ENCODE measurements at regions not wholly inside any gene's neighbourhood (a gene's known extent, or its start where the extent isn't known, plus 50 kb on each side); places are given as distances from the start of the nearest gene placed in this dataset.
A peak's percentile ranks its signal among the peaks of the same experiment; 100 is the strongest.
"Not testable (repeated sequence)": the region's sequence is repeated elsewhere in the genome, so short reads cannot be mapped to it uniquely, and the experiment has no call there.

DNA sequence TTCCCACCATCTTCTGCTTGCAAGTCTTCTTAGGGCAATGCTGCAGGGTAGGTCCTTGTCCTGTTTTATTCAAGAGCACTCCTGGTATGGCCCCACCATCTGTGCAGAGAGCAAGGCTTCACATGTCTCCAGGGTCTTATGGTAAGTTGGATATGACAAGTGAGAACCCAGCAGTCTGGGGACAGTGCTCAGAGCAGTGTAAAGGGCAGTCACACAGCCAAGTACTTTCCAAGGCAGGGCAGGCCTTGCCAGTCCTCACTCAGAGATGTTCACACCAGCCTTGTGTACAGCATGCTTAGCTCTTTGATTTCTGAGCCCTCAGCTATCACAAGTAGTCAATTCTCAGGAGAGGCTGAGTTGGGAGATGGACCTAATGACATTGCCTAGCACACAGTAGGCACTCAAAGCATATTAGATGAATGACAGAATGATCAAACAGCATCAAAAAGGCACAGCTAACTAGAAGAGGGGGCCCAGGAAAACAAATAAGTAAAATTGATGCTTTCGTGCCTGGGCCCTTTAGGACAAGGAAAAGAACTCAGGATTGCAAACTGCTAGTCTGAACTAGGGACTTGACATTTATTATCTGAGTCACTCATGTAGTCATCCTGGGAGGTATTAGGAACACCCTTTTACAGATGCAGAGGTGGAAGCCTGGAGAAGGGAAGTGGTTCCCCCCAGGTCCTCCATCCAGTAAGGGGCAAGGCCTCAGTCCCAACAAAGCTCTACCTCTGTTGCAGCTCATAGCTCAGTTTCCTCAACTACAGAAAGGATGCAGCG, 86.7 kb upstream of the CTAGE1 start:
- FAIRE-seq: no peak

DNA sequence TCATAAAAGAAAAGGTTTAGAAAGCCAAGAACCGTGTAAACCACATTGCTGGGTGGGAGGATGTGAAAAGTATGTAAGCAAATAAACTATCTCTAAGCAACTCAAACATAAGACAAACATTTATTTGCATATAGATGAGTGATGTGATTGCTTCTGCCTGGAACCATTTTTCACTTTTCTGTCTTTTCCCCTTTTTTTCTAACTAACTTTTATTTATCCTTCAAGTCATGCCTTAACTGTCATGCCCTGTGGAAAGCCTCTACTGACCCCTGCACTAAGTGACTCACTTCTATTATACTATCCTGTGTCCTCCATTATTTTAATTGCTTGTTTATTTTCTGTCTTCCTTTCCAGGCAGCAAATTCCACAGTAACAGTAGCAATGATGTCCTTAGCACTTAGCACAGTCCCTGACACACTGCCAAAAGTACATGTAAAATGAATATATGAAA, 87.5 kb upstream of the CTAGE1 start:
- FAIRE-seq: peak; percentile 96

DNA sequence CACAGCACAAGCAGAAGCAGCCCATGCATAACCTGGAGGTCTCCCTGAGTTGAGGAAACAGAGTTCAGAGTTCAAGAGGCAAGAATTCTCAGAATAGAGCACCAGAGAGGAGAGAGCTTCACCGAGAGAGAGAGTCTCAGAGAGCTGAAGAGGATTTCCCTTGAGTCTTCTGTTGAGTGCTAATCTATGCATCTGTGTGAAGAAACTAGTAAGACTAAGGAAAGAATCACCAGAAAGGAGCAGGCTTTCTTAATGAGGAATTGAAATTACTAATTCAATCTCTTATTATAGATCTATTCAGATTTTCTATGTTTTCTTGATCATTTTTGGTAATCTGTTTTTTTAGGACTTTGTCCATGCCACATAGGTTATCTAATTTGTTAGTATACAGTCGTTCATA, 89.3 kb upstream of the CTAGE1 start:
- no peak for FAIRE-seq

DNA sequence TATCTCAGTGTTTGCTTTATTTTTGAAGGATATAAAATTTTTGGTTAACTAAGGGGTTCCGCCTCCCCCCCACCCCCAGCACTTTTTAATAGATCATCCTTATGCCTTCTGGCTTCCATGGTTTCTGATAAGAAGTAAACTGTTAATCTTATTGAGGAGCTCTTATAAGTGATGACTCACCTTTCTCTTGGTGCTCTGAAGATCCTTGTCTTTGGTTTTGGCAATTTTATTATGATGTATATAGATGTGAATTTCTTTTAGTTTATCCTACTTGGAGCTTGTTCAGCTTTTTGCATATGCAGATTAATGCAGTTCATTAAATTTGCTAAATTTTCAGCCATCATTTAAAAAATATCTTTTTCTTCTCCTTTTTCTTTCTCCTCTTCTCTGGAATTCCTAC, 91.7 kb upstream of the CTAGE1 start:
- FAIRE-seq: no peak

DNA sequence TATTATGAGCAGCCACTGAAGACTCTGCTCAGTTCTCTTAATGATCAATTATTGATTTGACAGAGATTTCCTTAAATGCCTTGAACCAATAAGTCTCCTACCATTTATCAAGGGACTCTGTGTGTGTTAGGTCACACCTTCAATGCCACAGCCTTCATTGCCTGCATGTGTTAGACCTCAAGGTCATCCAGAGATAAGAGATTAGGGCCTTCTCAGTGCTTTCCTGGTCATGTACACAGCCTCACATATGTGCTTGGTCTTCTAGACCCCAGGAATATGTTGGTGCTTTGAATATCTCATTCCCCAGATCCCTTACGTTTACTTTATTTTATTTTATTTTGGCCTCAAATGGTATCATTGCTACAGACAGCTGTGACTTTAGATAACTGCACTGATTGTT, 93.0 kb upstream of the CTAGE1 start:
- no peak for FAIRE-seq

DNA sequence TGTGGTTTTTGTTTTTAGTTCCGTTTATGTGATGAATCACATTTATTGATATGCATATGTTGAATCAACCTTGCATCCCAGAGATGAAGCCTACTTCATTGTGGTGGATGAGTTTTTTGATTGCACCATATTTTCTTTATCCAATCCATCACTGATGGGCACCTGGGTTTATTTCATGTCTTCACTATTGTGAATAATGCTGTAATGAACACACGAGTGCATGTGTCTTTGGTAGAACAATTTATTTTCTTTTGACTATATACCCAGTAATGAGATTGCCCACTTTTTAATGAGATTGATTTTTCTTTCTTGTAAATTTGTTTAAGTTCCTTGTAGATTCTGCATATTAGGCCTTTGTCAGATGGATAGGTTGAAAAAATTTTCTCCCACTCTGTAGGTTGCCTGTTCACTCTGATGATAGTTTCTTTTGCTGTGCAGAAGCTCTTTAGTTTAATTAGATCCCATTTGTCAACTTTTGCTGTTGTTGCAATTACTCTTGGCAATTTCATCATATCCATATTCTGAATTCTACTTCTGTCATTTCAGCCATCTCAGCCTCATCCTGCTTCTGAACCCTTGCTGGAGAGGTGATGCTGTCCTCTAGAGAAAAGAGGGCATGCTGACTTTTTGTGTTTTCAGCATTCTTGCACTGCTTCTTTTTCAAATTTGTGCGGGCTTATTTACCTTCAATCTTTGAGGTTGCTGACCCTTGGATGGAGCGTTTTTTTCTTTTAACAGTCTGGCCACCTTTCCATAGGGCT, 96.2 kb upstream of the CTAGE1 start:
- no peak for FAIRE-seq

DNA sequence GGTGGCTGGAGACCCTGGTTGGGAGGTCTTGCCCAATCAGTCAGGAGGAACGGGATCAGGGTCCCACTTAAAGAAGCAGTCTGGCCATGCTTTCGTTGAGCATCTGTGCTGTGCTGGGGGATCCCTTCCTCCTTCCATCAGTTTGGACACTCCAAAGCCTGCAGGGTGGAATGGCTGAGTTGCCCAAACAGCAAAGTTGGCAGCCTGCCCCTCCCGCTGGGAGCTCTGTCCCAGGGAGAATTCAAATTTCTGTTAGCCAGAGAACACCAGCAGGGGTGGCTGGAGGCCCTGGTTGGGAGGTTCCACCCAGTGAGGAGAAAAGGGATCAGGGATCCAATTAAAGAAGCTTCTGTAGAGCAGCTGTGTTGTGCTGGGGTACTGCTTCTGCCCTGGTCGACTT, 96.9 kb upstream of the CTAGE1 start:
- FAIRE-seq: no peak

DNA sequence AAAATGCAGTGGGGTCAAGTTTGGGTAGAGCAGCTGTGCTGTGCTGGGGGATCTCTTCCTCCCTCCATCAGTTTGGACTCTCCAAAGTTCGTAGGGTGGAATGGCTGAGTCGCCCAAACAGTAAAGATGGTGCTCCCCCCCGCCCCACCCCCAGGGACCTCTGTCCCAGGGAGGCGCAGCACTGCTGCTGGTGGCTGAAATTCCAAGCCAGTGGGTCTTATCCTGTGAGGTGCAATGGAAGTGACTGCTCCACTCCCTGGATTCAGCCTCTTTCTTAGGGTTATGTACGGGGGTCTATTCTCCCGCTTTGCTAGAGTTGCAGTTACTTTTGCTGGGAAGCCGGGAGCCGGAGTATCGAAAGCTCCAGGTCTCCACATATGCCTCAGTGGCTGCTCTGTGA, 97.5 kb upstream of the CTAGE1 start:
- no peak for FAIRE-seq

DNA sequence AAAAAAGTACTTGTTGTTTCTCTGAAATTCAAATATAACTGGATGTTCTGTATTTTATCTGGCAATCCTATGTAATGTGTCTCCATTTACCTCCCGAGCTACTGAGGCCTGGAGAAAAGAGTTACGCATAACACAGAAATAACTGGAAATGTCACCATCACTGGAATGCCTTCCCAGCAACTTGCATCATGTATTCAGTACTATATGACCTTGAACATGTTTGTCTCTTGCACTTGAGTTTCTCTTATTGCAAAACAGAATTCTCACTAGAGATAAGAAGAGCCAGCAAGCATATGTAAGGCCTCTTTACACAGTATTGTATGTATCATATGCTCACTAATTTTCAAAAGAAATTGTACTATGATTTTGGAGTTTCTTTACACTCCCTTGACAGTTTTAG, 99.6 kb upstream of the CTAGE1 start:
- no peak for FAIRE-seq

DNA sequence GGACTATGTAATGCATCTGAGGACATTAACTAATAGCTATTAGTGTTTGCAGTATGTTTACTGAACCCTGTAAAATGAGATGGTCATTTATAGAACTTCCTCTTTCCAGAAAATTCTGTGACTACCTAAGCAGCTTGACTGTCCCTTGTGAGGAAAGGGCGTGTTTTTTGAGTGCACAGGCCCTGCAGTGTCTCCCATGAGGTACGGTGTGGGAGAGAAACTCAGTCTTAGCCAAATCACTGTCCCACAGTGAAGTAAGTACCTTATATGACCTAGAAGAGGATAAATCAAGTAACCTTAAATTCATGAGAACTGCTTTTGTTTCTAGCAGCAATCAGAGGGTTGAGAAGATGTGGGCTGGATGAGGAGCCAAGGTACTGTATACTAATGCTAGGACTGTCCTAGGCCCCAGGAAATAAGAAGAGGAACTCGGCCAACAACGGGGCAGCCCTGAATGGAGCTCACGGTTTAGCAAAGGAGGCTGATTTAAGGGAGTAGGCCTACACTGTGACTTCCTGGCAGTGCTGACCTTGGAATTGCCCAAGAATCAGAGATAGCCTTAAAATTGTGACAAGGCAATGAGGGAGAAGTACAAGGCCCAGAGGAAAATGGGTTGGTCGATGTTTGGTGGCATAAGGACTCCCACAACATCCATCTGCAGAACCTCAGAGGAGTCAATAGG, 103.5 kb upstream of the CTAGE1 start:
- no peak for FAIRE-seq

DNA sequence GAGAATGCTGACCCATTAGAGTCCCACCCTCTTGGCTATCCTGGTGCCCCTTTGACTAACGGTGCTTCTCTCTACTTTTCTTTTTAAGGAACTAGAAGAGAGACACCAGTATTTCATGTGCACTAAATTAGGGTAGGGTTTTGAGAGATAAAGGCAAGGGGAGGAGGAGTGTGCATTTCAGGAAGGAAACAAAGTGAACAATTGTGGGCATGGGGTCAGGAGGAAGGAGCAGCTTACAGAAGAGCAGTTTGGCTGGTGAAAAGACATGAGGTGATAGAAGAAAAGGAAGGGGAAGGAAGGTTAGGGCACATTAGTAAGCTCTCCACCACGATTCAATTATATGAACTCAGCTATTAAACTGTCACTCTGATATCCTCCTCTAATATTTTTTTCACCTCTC, 105.8 kb upstream of the CTAGE1 start:
- no peak for FAIRE-seq

DNA sequence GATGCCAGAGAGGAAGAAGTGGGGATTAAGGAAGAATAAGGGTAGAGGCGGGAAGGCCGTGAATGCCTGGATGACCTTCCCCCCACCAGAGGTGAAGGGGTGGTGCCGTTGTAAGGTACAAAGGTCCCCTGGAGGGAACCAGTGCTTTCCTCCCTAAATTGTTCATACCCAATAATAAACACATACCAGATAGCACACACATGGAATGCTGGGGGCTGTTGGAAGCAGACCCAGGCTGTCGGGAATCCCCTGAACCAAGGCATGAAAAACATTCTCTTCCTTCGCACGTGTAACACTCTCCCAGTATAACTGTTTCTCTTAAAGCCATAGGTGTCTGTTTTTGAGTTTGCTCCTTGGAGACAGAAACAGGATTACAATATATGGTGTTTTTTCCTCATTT, 107.1 kb upstream of the CTAGE1 start:
- no peak for FAIRE-seq

DNA sequence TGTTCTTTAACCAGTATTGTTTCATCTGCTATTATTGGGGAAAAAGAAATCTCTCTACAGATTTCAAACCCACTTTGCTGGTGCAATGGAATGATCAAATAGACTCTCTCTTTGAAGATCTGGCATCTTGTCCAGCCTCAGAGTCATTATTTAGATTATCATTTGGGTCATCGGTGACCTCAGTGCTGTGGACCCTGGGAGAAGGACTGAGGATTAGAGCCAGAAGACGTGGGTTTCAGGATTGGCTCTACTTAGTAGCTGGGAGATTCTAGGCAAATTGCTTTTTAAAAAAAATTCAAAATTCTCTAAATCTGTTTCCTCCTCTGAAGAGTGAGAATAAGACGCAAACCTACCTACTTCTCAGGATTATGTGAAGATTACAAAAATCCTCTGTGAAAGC, 107.6 kb upstream of the CTAGE1 start:
- no peak for FAIRE-seq

DNA sequence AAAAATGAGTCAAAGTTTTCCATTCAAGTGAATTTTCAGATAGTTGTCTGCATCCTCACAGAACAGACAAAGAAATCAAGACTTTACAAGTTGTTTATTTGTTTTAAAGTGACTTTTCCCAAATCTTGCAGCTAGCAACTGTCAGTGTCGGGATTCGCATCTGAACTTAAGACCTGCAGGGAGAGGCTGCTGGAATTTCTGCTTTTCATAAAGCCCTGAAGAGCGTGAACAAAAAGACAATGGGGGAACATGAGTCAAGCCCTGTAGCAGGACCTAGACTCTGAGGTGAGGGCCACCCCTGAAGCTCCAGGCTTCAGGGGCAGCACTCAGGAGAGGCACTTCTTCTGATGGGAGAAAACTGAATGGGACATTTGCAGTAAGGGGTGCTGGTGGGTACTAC, 108.2 kb upstream of the CTAGE1 start:
- no peak for FAIRE-seq

DNA sequence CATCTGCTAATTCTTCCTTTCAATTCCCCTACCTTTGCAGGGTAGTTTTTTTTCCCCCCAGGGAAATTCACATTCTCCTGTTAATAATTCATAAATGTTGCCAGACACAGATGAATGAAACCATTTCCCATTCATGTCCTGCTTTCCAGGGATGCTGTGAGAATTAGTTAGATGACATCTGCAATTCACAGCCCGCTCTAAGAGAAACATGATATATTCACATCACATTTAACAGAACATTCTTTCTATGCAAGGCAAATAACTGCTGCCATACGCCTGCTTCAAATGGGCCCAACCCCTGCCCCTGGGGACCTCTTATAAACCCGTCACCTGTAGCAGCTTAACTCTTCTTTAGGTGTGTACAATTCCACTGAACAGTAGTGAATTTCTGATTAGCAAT, 110.6 kb upstream of the CTAGE1 start:
- FAIRE-seq: no peak

DNA sequence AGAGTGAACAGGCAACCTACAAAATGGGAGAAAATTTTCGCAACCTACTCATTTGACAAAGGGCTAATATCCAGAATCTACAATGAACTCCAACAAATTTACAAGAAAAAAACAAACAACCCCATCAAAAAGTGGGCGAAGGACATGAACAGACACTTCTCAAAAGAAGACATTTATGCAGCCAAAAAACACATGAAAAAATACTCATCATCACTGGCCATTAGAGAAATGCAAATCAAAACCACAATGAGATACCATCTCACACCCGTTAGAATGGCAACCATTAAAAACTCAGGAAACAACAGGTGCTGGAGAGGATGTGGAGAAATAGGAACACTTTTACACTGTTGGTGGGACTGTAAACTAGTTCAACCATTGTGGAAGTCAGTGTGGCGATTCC, 117.0 kb upstream of the CTAGE1 start:
- FAIRE-seq: not testable (repeated sequence)

DNA sequence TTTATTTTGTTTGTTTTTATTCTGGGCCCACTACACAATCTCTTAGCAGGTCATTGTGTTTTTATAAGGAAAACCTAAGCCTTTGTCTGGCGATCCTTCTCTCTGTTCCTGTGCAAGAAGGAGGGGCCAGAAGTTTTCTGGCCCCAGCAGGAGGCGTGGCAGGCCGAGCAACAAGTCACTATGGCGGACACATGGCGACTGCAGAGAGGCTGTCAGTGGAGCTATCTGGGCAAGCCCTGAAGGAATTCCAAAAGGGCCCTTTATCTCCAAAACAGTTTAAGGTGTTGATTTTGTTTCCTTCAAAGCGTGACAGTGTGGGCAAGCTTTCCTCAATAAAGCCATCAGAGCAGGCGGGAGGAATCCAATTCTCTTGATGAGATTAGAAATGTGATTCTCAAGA, 118.8 kb upstream of the CTAGE1 start:
- FAIRE-seq: no peak

DNA sequence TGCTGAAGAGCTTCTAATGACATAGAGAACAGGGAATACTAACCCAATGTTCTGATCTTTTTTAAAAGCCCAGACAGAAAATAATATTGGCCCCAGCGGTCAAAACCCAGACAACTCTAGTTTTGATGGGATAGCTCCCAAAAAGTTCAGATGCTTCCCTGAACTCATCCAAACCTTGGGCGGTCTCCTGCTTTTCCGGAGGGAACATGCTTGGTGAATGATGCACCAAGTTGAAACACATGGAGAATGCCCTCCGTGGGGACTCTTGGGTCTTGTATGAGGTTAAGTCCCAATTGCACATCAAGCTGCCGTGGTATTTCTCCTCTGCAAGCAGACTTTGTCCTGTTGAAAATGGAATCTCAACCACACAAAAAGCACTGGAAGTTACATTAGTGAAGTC, 120.7 kb upstream of the CTAGE1 start:
- FAIRE-seq: no peak

DNA sequence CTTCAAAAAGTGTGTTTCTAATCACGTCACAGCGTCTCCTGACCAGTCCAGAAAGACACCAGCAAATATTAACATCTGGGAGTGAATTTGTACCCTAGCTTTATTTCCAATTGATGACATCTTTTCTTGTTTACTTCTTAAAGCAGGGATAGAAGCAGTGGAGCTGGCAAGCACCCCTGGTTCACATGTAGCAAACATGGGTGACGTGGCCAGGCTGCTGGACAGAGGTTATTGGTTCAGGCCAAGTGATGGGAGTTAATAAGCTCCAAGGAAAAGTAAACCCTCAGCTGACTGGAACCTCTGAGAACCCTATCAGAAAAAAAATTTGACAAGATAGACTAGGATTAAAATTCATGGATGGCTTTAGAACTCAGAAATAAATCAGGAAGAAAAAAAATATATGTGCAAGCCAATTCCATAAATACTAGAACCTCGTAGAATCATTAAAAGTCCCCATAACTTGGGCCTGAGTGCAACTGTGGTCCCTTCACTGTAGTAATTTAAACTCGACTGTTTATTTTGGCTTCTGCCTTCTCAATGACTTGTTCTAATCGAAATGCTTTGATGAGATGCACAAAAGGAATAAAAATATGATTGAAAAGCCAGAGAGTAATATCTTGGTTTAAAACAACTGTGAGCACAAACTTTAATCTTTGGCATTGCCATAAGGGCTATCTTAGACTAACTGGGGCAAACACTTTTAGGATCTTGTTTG, 121.5 kb upstream of the CTAGE1 start:
- FAIRE-seq: no peak

DNA sequence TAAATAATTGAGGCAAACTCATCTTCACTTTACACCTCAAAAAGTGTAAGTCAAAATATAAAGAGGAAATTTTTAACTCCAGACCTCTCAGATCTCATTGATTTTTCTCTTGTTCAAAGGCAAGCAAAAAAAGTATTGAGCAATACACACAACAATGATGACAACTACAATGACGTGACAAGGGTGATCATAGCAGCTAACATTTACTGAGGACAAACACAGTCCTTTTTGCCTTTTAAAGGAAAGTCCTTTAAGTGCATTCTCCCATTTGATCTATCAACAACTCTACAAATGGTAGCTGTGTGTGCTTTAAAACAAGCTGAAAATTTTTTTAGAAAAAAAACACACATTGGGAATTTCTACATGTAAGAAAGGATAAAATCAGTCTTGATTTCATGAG, 123.5 kb upstream of the CTAGE1 start:
- no peak for FAIRE-seq

DNA sequence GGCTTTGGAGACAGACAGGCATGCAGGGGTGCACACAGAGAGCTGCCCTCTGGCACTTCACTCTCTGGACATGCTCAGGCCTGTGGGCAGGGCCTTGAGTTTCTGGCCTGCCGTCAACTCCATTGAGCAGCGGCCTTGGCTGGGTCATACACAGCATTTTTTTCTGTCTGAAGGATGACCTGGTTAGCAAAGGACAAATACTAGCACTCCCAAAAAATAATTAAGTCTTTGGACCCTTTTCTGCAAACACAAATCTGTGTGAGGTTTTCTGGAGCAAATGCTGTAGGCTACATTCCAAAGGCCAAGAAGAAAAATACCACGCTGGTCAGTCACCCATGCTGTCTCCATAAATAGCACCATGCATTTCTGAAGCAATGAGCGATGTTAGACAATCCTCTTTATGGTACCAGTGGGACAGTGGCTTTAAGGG, 124.7 kb upstream of the CTAGE1 start:
- no peak for FAIRE-seq

DNA sequence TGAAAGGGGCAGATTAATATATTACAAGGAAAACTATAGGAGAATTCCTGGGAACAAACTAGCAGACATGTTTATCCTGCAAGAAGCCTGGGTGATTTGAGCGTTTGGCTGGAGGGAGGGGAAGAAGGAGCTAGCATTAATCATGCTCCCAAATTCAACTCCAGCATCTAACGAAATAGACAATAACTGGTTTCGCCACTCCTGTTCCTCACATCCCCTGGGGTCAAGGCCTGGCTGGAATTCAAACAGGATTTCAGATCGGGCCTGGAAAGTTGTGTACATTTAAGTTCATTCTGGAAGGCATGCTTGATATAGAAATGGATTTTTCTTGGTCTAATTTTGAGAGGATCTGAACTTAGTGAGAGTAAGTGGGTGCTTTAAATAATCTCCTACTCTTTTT, 126.1 kb upstream of the CTAGE1 start:
- FAIRE-seq: no peak

DNA sequence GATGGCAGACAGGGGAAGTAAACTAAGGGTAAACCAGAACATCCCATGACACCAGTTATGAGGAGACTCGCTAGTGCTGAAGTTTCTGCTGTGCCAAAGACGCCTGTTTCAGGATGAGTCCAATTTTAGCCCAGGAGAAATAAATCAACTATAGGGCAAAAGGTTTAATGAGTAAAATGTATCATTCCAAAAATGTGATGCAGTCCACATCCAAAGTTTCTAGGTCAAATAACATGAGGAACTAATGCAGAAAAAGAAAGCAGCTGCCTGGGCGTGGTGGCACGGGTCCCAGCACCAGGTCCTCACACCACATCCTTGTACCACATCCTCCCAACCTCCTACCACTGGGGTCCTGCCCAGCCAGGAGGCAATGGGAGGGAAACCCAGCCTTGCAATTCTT, 126.9 kb upstream of the CTAGE1 start:
- FAIRE-seq: no peak

All from endometrium (tissue), 2 donors.